WI38 (cell line): ENCODE measurements at regions not wholly inside any gene's neighbourhood (a gene's known extent, or its start where the extent isn't known, plus 50 kb on each side); places are given as distances from the start of the nearest gene placed in this dataset.

Experiments used
- H3K4me3 ChIP-seq: 2 replicates; pipeline ENCODE4 v1.5.1; 2011; ENCODE audit warnings: low read depth, mild to moderate bottlenecking, control low read depth, low read length
- CTCF ChIP-seq: IDR thresholded peaks from 2 replicates; pipeline ENCODE4 v1.5.1; 2012; ENCODE audit warnings: low read depth, mild to moderate bottlenecking, control low read depth, low read length

DNA sequence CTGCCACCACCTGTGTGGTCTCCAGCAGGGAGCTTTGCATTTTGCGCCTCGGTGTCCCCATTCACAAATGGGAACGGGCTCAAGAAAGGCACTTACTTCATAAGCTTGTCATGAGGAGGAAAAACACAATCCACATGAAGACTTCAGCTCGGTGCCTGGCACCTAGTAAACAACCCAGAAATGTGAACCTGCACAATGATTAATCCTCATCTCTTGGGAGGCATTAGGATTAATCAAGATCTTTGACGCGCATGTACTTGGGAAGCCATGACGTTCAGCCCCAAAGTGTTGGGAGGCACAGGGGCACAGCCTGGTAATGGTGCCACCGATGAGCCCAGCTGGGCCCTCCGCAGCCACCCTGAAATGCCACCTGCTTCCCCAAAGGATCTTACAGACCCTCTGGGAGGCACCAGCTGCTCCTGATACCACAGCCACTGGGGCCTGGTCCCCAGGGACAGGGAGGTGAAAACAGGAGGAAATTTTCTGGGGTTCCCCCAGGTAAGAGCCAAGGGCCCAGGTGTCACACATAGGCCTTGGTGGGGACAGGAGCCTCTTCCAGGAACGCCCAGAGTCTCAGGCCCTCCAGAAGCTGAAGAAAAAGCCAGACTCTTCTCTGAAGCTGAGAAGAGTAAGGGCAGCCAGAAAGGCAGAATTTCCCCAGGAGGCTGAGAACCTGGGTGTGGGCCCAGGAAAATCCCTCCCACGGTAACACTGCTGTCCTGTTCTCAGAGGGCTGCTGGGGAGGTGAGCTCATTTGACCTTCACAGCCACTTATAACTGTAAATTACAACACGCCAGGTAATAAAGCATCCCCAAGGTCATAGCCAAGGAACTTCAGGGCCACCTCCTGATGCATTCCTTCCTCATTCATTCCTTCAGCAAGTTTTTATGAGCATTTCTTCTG is 507.5 kb downstream of the SHQ1 start:
- TF ChIP-seq CTCF, result no peak
- no peak overlapping the region for H3K4me3 ChIP-seq

GRCh38 chr3:72340056-72340455 is 508.2 kb downstream of the SHQ1 start:
- H3K4me3 ChIP-seq, result no peak overlapping the region
- no peak for TF ChIP-seq CTCF

DNA sequence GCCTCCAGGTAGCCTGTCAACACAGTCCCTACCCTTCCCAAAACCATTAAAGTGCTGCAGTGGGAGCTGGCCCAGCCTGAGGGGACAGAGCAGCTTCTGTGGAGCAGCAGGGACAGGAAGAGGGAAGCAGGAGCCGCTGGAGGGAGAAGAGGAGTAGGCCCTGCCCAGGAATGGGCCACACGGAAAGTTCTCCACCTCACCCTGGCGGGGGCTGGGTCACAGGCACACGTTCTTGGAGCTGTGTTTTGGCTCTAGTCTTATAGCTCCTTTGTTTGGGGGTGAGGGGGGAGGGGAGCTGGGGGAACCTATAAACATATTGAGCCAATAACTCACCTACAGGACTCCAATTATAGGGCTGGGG is 508.6 kb downstream of the SHQ1 start:
- no peak overlapping the region for H3K4me3 ChIP-seq
- TF ChIP-seq CTCF, result no peak

DNA sequence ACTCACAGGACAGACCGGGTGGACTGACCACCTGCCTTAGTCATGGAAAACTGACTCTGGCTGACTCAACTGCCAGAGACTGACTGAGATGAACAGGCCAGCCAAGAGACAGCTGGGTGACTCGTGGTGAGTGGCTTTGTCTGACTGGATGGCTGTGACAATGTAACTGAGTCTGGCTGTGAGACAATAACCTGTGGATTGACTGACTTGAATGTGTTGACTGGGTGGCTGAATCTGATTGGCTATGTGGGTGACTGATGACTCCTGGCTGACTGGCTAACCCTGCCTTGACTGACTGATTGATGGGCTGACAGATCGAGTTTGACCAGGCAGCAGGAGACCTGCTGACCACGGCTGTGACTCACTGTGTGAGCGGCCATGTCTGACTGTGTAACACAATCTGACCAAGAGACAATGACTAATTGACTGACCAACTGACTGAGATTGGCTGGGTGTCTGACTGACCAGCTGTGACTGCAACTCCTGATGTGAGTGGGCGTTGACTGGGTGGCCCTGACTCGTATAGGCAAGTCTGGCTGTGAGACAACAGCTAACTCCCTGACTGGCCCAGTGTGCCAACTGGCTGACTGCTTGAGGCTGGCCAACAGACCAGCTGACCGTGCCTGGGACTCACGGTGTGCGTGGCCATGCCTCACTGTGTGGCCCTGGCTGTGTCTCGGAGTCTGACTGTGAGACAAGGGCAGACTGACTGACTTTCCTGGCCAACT is 509.1 kb downstream of the SHQ1 start:
- no peak overlapping the region for H3K4me3 ChIP-seq
- no peak for TF ChIP-seq CTCF

- TF ChIP-seq CTCF, result no peak
- no peak overlapping the region for H3K4me3 ChIP-seq
Measured at GRCh38 chr3:72338082-72338941, 509.9 kb downstream of the SHQ1 start.

- no peak overlapping the region for H3K4me3 ChIP-seq
- TF ChIP-seq CTCF, result no peak
Measured at GRCh38 chr3:72337480-72337855, 510.8 kb downstream of the SHQ1 start.
